Suppressor macrophage treated with lipopolysaccharide for 4 hours (primary cell): ENCODE measurements at regions not wholly inside any gene's neighbourhood (a gene's known extent, or its start where the extent isn't known, plus 50 kb on each side); places are given as distances from the start of the nearest gene placed in this dataset.
"Not testable (repeated sequence)": the region's sequence is repeated elsewhere in the genome, so short reads cannot be mapped to it uniquely, and the experiment has no call there.

Experiments used
- DNase-seq: peaks from one replicate; pipeline ENCODE4 v3.0.0-alpha.2; 2020

GRCh38 chr12:131642771-131643170, 68.1 kb upstream of the SFSWAP start:
- DNase-seq = no peak

GRCh38 chr12:131643631-131644452, 67.0 kb upstream of the SFSWAP start:
- no peak for DNase-seq

GRCh38 chr12:131644481-131644880, 66.4 kb upstream of the SFSWAP start:
- no peak for DNase-seq

GRCh38 chr12:131644917-131645316, 66.0 kb upstream of the SFSWAP start:
- DNase-seq = not testable (repeated sequence)

- not testable (repeated sequence) for DNase-seq
Measured at GRCh38 chr12:131645557-131645956, 65.3 kb upstream of the SFSWAP start.

GRCh38 chr12:131646444-131646843, 64.4 kb upstream of the SFSWAP start:
- DNase-seq = not testable (repeated sequence)

- DNase-seq = no peak
Measured at GRCh38 chr12:131647667-131648066, 63.2 kb upstream of the SFSWAP start.

- DNase-seq = not testable (repeated sequence)
Measured at GRCh38 chr12:131655469-131656174, 55.3 kb upstream of the SFSWAP start.

GRCh38 chr12:131656796-131657195, 54.1 kb upstream of the SFSWAP start:
- DNase-seq = not testable (repeated sequence)

- not testable (repeated sequence) for DNase-seq
Measured at GRCh38 chr12:131658605-131659004, 52.3 kb upstream of the SFSWAP start.

- DNase-seq = not testable (repeated sequence)
Measured at GRCh38 chr12:131659484-131659883, 51.4 kb upstream of the SFSWAP start.

GRCh38 chr12:131659976-131660375, 50.9 kb upstream of the SFSWAP start:
- DNase-seq = not testable (repeated sequence)

- not testable (repeated sequence) for DNase-seq
Measured at GRCh38 chr12:131660401-131660800, 50.5 kb upstream of the SFSWAP start.
